AG09319 (cell line): ENCODE measurements at regions not wholly inside any gene's neighbourhood (a gene's known extent, or its start where the extent isn't known, plus 50 kb on each side); places are given as distances from the start of the nearest gene placed in this dataset.

ENCODE experiments used
- DNase-seq: peaks from one replicate; pipeline ENCODE4 v3.0.0-alpha.2; 2010; ENCODE audit warnings: low read depth; ENCODE audit errors: extremely low read depth
- CTCF ChIP-seq: IDR thresholded peaks from 2 replicates; pipeline ENCODE4 v1.5.1; 2011; ENCODE audit warnings: low read depth, mild to moderate bottlenecking, inconsistent platforms, low read length, moderate library complexity

- TF ChIP-seq CTCF = no peak
- DNase-seq = no peak
Measured at GRCh38 chr9:89674667-89675057, 69.8 kb downstream of the GADD45G start.

GRCh38 chr9:89675058-89675742 is 70.4 kb downstream of the GADD45G start:
- DNase-seq = no peak
- TF ChIP-seq CTCF = no peak

GRCh38 chr9:89676281-89676680 is 71.5 kb downstream of the GADD45G start:
- DNase-seq = no peak
- TF ChIP-seq CTCF = no peak

- no peak for TF ChIP-seq CTCF
- DNase-seq = no peak
Measured at GRCh38 chr9:89677702-89678395, 73.0 kb downstream of the GADD45G start.

- TF ChIP-seq CTCF = no peak
- DNase-seq = no peak
Measured at GRCh38 chr9:89678396-89679015, 73.7 kb downstream of the GADD45G start.

GRCh38 chr9:89679016-89679415 is 74.2 kb downstream of the GADD45G start:
- no peak for DNase-seq
- TF ChIP-seq CTCF = no peak

- no peak for DNase-seq
- TF ChIP-seq CTCF = no peak
Measured at GRCh38 chr9:89679581-89679980, 74.8 kb downstream of the GADD45G start.
